Uterus (tissue), 2 donors: ENCODE measurements at regions not wholly inside any gene's neighbourhood (a gene's known extent, or its start where the extent isn't known, plus 50 kb on each side); places are given as distances from the start of the nearest gene placed in this dataset.

Experiments used
- CTCF ChIP-seq, 4 experiments: fragments of 200-600 bp in 2 of 4; fragments of 450-650 bp in 2 of 4; sonication (generic) in 2 of 4; IDR thresholded peaks; one replicate each; pipeline ENCODE4 v1.5.1; 2016 to 2019; ENCODE audit warnings: antibody characterized with exemption in 4 of 4, mild to moderate bottlenecking in 2 of 4, moderate library complexity in 1 of 4
- POLR2A ChIP-seq, 2 donors: fragments of 450-650 bp; IDR thresholded peaks; one replicate each; pipeline ENCODE4 v1.6.1; 2016; ENCODE audit warnings: antibody characterized with exemption in 2 of 2, mild to moderate bottlenecking in 1 of 2, moderate library complexity in 1 of 2

GRCh38 chr10:64497306-64497705 lies 976.1 kb downstream of the REEP3 start:
- TF ChIP-seq CTCF (IDR thresholded peaks at IDR 0.05) (no peak), POLR2A (IDR thresholded peaks at IDR 0.05) (no peak)
